Ishikawa (cell line): ENCODE measurements at regions not wholly inside any gene's neighbourhood (a gene's known extent, or its start where the extent isn't known, plus 50 kb on each side); places are given as distances from the start of the nearest gene placed in this dataset.

ENCODE experiments used
- CEBPB ChIP-seq: IDR thresholded peaks from 2 replicates; pipeline ENCODE4 v1.6.1; 2012
- CREB1 ChIP-seq: IDR thresholded peaks from 2 replicates; pipeline ENCODE4 v1.6.1; 2012; ENCODE audit warnings: low read depth
- EGR1 ChIP-seq: IDR thresholded peaks from 2 replicates; pipeline ENCODE4 v1.6.1; 2012
- EP300 ChIP-seq: IDR thresholded peaks from 2 replicates; pipeline ENCODE4 v1.6.1; 2012; ENCODE audit warnings: borderline replicate concordance
- FOXM1 ChIP-seq: IDR thresholded peaks from 2 replicates; pipeline ENCODE4 v1.6.1; 2012; ENCODE audit warnings: low read depth, borderline replicate concordance
- NFIC ChIP-seq: IDR thresholded peaks from 2 replicates; pipeline ENCODE4 v1.6.1; 2012
- RAD21 ChIP-seq: IDR thresholded peaks from 2 replicates; pipeline ENCODE4 v1.6.1; 2012; ENCODE audit warnings: low read depth
- TAF1 ChIP-seq: IDR thresholded peaks from 2 replicates; pipeline ENCODE4 v1.6.1; 2012; ENCODE audit warnings: low read depth, mild to moderate bottlenecking
- TCF12 ChIP-seq: IDR thresholded peaks from 2 replicates; pipeline ENCODE4 v1.6.1; 2012; ENCODE audit warnings: low read depth
- TEAD4 ChIP-seq: IDR thresholded peaks from 2 replicates; pipeline ENCODE4 v1.6.1; 2012
- YY1 ChIP-seq: IDR thresholded peaks from 2 replicates; pipeline ENCODE4 v1.6.1; 2012; ENCODE audit warnings: low read depth
- ZBTB7A ChIP-seq: IDR thresholded peaks from 2 replicates; pipeline ENCODE4 v1.6.1; 2012; ENCODE audit warnings: low read depth
- TF ChIP-seq, protein P1 (sequence below): IDR thresholded peaks from 2 replicates; pipeline ENCODE4 v1.6.1; 2012; ENCODE audit warnings: low read depth, mild to moderate bottlenecking
- TF ChIP-seq, protein P2 (sequence below): IDR thresholded peaks from 2 replicates; pipeline ENCODE4 v1.6.1; 2012
- TF ChIP-seq, protein P3 (sequence below): IDR thresholded peaks from 2 replicates; pipeline ENCODE4 v1.6.1; 2012

DNA sequence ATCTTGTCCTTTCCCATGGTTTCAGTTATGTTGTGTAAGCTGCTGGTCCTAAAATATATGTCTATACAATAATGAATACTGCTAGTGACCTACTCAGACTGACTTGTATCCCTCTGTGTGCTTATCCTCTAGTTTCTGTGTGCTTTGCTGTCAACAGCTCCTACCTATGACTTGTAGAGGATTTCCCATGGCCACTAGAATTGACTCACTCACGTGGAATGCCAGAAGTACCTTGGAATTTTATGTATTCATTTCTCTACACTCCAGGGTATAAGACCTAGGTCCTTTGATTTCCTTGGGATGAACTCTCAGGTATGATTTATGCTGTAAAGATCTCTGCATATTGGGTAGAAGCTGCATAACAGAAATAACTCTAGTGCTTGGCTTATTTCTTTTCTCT is 279.9 kb upstream of the SLIT2 start:
- TF ChIP-seq TEAD4: peak; percentile 60
- TF ChIP-seq, protein P1, sequence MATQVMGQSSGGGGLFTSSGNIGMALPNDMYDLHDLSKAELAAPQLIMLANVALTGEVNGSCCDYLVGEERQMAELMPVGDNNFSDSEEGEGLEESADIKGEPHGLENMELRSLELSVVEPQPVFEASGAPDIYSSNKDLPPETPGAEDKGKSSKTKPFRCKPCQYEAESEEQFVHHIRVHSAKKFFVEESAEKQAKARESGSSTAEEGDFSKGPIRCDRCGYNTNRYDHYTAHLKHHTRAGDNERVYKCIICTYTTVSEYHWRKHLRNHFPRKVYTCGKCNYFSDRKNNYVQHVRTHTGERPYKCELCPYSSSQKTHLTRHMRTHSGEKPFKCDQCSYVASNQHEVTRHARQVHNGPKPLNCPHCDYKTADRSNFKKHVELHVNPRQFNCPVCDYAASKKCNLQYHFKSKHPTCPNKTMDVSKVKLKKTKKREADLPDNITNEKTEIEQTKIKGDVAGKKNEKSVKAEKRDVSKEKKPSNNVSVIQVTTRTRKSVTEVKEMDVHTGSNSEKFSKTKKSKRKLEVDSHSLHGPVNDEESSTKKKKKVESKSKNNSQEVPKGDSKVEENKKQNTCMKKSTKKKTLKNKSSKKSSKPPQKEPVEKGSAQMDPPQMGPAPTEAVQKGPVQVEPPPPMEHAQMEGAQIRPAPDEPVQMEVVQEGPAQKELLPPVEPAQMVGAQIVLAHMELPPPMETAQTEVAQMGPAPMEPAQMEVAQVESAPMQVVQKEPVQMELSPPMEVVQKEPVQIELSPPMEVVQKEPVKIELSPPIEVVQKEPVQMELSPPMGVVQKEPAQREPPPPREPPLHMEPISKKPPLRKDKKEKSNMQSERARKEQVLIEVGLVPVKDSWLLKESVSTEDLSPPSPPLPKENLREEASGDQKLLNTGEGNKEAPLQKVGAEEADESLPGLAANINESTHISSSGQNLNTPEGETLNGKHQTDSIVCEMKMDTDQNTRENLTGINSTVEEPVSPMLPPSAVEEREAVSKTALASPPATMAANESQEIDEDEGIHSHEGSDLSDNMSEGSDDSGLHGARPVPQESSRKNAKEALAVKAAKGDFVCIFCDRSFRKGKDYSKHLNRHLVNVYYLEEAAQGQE: no peak

DNA sequence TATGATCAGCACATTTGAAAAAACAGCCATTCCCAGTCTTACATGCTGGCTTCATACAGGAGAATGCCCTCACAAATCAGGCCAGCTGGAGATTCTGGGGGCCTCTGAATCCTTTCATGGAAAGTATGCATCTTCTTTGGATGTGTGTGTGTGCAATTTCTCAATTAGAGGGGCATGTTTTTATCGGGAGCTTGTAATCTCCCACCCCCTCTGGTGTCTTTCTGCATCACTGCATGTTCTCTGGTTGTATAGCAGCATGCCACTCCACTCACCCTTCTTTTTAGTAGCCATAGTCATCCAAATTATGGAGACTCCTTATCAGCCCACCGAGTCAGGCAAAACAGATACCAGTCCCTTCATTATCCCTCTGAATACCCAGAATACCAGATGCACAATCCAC is 282.2 kb upstream of the SLIT2 start:
- TF ChIP-seq EGR1 (no peak), CREB1 (no peak), NFIC (no peak), EP300 (no peak)
- TF ChIP-seq, protein P2, sequence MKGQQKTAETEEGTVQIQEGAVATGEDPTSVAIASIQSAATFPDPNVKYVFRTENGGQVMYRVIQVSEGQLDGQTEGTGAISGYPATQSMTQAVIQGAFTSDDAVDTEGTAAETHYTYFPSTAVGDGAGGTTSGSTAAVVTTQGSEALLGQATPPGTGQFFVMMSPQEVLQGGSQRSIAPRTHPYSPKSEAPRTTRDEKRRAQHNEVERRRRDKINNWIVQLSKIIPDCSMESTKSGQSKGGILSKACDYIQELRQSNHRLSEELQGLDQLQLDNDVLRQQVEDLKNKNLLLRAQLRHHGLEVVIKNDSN: no peak
- TF ChIP-seq, protein P3, sequence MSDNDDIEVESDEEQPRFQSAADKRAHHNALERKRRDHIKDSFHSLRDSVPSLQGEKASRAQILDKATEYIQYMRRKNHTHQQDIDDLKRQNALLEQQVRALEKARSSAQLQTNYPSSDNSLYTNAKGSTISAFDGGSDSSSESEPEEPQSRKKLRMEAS: no peak
- TF ChIP-seq, protein P1: no peak

DNA sequence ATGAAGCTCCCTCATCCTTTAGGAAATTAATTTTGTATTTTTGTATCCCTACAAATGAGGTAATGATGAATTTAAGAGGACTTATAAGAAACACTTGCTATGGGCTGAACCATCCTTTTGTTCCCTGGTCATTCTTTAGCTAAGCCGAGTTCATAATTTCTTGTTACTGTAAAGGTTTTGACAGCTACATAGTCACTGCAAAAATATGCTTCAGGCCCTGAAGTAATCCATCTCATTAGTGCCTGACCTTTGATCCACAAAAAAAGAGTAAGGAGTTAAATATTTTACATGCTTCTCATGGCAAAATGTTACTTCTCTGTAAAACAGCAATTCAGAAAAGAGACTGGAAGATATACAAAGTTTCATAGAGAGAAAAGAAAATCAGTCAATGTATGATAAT is 290.6 kb upstream of the SLIT2 start:
- TF ChIP-seq YY1: no peak
- no peak for TF ChIP-seq FOXM1
- TF ChIP-seq EP300: no peak

DNA sequence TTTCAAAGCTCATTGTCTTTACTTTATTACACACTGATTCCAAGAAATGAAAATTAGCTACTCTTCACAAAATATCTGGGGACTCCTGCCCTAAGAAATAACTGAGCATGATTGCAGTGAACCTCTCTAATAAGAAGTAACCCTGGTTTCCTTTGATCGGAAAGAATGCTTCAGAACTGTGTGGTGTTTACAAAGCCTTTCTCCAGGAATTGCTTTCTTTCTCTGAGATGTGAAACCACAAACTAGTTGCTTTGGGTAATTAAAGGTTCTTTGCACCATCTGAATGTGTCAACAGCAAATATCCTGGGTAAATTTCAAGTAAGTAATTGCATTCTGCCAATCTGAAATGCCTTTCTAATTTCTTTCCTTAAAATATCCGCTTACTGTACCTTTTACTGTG is 292.9 kb upstream of the SLIT2 start:
- TF ChIP-seq, protein P1: no peak
- TF ChIP-seq TEAD4 (no peak), CREB1 (no peak), CEBPB (no peak), RAD21 (no peak), TAF1 (no peak), FOXM1 (no peak), EP300 (no peak), YY1 (no peak), ZBTB7A (no peak), TCF12 (no peak), EGR1 (no peak)
- TF ChIP-seq, protein P3: no peak
- TF ChIP-seq, protein P2: no peak

DNA sequence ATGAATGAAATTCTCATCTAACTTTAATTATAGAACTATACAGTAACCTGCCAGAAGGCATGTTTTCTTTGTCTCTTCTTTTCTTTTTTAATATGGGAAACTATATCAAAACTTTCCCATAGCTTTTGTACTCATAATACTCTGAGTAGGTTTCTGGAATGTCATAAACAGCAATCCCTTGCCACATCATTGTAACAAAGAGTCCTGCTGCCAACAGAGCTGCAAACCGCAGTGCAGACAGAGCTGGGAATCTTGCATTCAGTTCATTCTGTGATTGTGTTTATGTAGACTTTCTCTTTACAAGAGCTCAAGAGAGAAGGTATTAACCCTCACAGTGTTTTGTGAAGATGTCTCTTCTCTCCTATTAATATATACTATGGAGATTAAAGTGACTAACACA is 304.4 kb upstream of the SLIT2 start:
- no peak for TF ChIP-seq TEAD4
- no peak for TF ChIP-seq FOXM1
- TF ChIP-seq, protein P1: no peak
- TF ChIP-seq CEBPB: no peak
- TF ChIP-seq NFIC: no peak
- no peak for TF ChIP-seq RAD21
- TF ChIP-seq, protein P3: no peak
- TF ChIP-seq TCF12: no peak
- no peak for TF ChIP-seq YY1
- TF ChIP-seq, protein P2: no peak
- TF ChIP-seq TAF1: no peak
- TF ChIP-seq ZBTB7A: no peak
- no peak for TF ChIP-seq EP300
- TF ChIP-seq EGR1: no peak
- no peak for TF ChIP-seq CREB1
